Activated naive CD4-positive, alpha-beta T cell treated with anti-CD3 and anti-CD28 coated beads, Interleukin-2, amount 50 U/mL, for 16 hours (primary cell): ENCODE measurements at regions not wholly inside any gene's neighbourhood (a gene's known extent, or its start where the extent isn't known, plus 50 kb on each side); places are given as distances from the start of the nearest gene placed in this dataset.
"Not testable (repeated sequence)": the region's sequence is repeated elsewhere in the genome, so short reads cannot be mapped to it uniquely, and the experiment has no call there.

ENCODE experiments used
- DNase-seq: peaks from one replicate; pipeline ENCODE4 v3.0.0-alpha.2; 2020

DNA sequence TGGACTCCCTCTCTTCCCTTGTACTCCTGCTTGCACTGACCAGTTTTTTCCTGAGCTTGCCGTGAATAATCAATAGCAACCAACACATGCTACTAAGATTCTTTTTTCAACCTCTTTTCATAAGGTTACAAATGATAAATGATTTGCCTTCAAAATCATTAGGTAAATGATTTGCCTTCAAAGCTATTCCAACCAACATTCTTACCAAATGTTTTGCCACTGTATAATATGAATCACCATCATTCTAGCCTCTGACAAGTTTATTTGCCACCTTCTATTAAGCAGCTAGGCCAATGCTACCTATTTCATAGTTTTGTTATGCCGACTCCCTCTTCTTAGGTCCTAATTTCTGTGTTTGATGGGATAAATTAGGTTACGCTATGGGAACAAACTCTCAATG lies 385.1 kb downstream of the DTWD2 start:
- no peak for DNase-seq

DNA sequence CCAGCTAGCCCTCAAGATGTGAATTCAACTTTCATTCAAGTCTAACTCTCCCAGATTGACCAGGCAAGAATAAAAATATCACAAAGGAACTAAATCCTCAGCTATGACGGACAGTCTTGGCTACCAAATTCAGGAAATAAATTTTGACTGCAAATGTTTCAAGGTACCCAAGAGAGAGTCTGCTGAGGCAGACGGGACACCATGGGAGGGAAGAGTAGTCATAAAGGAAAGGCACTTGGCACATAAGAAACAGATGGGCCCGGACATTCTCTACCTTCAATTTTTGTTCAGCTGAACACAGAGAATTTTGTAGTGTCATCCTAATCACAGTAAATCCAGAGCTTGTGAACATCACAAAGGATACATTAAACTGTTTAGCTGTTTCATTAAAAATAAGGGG lies 390.0 kb downstream of the DTWD2 start:
- no peak for DNase-seq

- DNase-seq: no peak
Observed at GRCh38 chr5:118597543-118597942, 390.8 kb downstream of the DTWD2 start.

GRCh38 chr5:118596255-118596654 lies 392.1 kb downstream of the DTWD2 start:
- no peak for DNase-seq

- no peak for DNase-seq
Observed at GRCh38 chr5:118593003-118593328, 395.4 kb downstream of the DTWD2 start.

DNA sequence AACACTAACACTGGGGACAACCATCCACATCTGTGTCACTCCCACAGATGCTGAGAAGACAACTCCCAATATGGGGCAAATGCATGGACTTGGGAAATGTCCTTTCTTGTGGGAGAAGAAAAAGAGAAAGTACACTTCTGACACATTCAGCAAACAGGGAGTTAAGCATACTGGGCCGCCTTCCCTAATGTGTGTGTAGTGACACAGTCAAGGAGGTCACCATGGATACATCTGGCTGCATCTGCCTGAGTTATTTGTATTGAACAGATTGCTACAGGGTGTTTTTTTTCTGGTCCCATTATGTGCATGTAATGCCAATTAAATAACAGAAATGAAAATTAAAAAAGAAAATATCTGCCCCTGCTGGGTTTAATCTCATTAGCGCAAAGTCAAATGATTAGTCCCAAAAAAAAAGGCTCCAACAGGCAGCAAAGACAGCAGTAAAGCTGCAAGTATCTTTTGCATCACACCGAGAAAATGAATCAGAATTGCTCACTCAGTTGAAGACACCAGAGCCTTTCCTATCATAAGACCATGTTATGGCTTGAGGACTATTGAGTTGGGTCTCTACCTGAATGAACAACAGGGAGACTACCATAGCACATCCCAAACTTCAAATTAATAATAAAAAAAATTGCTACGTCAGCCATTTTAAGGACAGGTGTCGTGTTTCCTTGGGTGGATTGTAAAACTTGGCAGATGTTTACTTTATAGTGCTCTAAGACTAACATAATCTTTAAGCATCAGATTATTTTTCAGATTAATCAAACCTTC lies 395.9 kb downstream of the DTWD2 start:
- no peak for DNase-seq

GRCh38 chr5:118590806-118591205 lies 397.5 kb downstream of the DTWD2 start:
- no peak for DNase-seq

DNA sequence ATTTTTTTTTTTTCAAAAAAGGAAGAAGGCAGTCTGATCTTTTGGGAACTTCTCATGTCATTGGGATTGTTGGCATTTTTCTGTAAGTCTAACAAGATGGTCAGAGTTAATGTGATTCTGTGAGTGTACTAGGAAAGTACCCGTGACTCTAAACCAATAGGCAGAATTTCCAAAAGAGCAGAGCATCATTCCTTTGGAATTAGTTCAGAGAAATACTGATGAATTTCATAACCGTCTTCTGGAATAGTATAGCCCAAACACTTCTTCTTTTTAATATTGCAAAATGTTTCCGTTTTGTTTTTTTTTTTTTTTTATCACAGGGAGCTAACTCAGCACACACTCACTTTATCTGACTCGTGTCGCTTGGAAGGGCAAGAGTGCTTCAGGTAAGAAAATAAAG lies 407.4 kb downstream of the DTWD2 start:
- DNase-seq: no peak

- DNase-seq: no peak
Observed at GRCh38 chr5:118578093-118578492, 410.3 kb downstream of the DTWD2 start.

GRCh38 chr5:118577621-118578020 lies 410.7 kb downstream of the DTWD2 start:
- DNase-seq: no peak

DNA sequence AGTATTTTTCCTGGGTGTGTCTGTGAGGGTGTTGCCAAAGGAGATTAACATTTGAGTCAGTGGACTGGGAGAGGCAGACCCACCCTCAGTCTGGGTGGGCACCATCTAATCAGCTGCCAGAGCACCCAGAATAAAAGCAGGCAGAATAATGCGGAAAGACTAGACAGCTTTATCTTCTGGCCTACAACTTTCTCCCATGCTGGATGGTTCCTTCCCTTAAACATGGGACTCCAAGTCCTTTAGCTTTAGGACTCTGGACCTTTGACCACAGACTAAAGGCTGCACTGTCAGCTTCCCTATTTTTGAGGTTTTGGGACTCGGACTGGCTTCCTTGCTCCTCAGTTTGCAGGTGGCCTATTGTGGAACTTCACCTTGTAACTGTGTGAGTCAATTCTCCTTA lies 418.1 kb downstream of the DTWD2 start:
- DNase-seq: not testable (repeated sequence)

GRCh38 chr5:118569596-118569995 lies 418.8 kb downstream of the DTWD2 start:
- DNase-seq: not testable (repeated sequence)

- no peak for DNase-seq
Observed at GRCh38 chr5:118565335-118565971, 422.9 kb downstream of the DTWD2 start.

GRCh38 chr5:118561971-118562370 lies 426.4 kb downstream of the DTWD2 start:
- no peak for DNase-seq

DNA sequence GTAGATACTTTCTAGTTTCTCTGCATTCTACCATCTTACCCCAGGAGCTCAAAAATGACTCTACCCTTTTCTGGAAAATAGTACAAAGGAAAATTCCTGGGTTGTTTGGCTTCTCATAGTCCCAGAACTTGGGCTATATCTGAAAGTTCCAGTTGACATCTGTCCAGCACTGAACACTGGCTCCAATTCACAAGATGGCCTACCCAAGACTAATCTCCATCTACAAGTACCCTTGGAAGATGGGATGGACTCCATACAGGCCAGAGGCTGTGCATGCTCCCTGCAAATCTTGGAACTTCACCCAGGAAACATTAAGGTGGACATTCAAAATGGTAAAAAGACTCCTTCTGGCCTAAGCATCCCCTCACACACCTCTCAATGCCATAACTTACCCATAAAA lies 427.1 kb downstream of the DTWD2 start:
- DNase-seq: no peak

- DNase-seq: no peak
Observed at GRCh38 chr5:118558871-118559270, 429.5 kb downstream of the DTWD2 start.

- DNase-seq: no peak
Observed at GRCh38 chr5:118557251-118557661, 431.1 kb downstream of the DTWD2 start.

- DNase-seq: no peak
Observed at GRCh38 chr5:118556792-118557191, 431.6 kb downstream of the DTWD2 start.

DNA sequence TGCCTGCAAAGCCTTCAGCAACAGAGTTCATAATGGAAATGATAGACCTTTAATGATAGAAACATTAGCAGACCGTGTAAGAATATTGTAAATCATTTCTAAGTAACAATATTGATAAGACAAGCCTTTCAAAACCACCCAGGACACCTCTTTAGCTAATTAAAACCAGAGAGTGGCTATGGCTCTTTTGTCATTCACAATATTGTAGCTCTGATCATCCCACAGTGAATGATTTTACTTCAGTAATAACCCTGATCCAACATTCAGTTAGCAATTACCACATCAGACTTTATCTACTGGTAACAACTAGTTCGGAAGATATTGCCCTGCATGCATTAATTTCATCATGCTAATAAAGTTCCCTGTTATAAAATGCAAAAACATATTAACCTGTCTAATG lies 432.6 kb downstream of the DTWD2 start:
- DNase-seq: no peak

DNA sequence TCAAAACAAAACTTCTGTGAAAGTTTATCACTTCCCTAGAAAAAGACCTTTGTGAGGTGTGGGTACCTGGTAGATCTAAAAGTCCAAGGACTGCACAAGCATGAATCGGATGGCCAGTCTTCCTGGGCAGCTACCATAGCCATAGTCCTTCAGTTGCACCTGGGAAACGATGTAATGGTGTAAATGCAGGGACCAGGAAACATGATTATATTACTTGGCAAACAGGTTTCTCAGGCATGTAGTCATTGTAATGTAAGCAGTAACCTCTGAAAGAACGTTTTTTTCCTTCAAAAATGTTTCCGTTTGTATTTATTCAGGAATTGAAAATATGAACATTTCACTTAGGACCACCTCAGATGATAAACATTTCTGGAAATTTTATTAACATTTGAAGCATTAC lies 433.4 kb downstream of the DTWD2 start:
- no peak for DNase-seq

GRCh38 chr5:118554241-118554640 lies 434.1 kb downstream of the DTWD2 start:
- no peak for DNase-seq

DNA sequence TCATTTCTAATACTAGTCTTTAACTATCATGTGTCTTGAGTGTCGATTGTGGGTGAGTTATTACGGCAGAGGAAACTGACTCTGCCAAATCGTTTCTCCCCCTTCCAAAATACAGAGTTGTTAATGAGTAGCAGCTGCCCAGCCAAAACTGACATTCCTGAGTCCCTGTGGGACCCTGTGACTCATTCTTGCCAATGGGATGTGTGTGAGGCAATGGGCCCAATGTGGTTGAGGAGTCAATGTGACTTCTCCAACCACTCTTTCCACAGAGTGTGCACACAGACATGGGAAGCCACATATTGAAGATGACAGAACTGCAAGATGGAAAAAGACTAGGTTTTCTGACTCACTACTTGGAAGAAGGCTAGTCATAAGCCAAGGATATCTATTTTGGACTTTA lies 434.7 kb downstream of the DTWD2 start:
- no peak for DNase-seq

- DNase-seq: no peak
Observed at GRCh38 chr5:118552731-118553360, 435.5 kb downstream of the DTWD2 start.

GRCh38 chr5:118552146-118552545 lies 436.2 kb downstream of the DTWD2 start:
- no peak for DNase-seq
